ENCODE measurements at regions not wholly inside any gene's neighbourhood (a gene's known extent, or its start where the extent isn't known, plus 50 kb on each side); places are given as distances from the start of the nearest gene placed in this dataset.

- TF ChIP-seq CTCF (IDR thresholded peaks at IDR 0.05; ENCODE audit: low read length) (no peak), EZH2 (optimal IDR thresholded peaks at IDR 0.05; ENCODE audit: low read depth, low read length) (no peak), EZH2phosphoT487 (IDR thresholded peaks at IDR 0.05; ENCODE audit: low read length) (no peak)
These were observed 124.8 kb upstream of the RAD23B start for GRCh38 chr9:107158321-107158720.

Measured in MM.1S (cell line).